ENCODE measurements at regions not wholly inside any gene's neighbourhood (a gene's known extent, or its start where the extent isn't known, plus 50 kb on each side); places are given as distances from the start of the nearest gene placed in this dataset.
A peak's percentile ranks its signal among the peaks of the same experiment; 100 is the strongest.

DNA sequence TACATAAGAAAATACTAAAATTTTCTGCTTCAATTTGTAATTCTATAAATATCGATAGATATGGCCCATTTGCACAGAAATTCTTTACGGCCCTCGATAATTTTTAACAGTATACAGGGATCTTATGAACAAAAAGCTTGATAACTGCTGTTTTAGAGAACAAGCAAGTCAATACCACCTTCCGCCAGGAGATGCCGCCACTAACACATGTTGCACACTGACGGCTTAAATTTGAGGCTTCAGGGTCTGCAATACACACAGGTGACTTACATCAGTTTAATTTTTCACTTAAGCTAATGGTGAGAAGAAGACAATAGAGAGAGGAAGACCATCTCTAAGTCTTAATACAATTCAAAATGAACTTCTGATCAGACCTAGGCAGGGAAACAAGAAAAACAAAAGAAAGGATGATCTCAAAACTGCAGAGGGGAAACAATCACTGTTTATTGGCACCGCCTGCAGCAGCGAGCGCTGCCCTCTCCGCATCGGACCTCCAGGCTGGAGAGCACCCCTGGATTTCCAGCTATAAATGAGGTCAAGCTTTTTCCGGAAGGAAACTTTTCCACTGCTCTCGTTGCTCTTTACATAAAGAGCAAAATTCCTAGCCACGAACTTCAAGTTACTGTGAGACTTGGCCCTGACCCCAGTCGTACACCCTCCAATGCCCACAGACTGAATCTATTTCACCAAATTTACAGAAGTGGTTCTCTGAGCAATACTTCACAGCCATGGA is 53.9 kb downstream of the OTOR start:
- H3K27ac ChIP-seq, result no peak overlapping the region
- no peak overlapping the region for H3K4me3 ChIP-seq
- no peaks in the 10 kb centered on the region for H3K9me3 ChIP-seq
- intact Hi-C loops (cut with DNase I), result loop anchor here (5.0 kb wide), 1 partner anchor 630 kb away; no protein-coding TSS in a partner anchor
- H3K4me1 ChIP-seq, result no peaks in the 10 kb centered on the region
- TF ChIP-seq, protein P1, sequence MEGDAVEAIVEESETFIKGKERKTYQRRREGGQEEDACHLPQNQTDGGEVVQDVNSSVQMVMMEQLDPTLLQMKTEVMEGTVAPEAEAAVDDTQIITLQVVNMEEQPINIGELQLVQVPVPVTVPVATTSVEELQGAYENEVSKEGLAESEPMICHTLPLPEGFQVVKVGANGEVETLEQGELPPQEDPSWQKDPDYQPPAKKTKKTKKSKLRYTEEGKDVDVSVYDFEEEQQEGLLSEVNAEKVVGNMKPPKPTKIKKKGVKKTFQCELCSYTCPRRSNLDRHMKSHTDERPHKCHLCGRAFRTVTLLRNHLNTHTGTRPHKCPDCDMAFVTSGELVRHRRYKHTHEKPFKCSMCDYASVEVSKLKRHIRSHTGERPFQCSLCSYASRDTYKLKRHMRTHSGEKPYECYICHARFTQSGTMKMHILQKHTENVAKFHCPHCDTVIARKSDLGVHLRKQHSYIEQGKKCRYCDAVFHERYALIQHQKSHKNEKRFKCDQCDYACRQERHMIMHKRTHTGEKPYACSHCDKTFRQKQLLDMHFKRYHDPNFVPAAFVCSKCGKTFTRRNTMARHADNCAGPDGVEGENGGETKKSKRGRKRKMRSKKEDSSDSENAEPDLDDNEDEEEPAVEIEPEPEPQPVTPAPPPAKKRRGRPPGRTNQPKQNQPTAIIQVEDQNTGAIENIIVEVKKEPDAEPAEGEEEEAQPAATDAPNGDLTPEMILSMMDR (IDR thresholded peaks at IDR 0.05), result peak; percentile 39 to 80 (median 70)
- TF ChIP-seq POLR2A (IDR thresholded peaks at IDR 0.05), result no peak
- H3K36me3 ChIP-seq, result no peaks in the 10 kb centered on the region
- peaks cover 0 to 53% (median 0%) of the 10 kb centered on the region in 4 donors for H3K27me3 ChIP-seq
- DNase-seq, result no peak
- WGBS, 2 donors, result 35% methylated on average over 15 of the region's 15 CpGs

DNA sequence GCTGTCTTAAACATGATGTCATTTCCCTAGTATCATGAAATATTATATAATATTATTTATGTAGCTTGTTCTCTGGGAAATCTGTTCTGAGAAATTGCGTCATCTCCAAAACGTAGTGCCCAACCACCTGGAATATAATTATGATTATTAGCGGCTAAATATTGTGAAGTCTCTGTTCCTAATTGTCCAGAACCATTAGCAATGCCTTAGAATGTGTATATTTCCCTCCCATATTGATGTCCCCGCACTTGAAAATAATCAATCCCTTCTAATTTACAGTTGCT is 54.4 kb downstream of the OTOR start:
- no peak overlapping the region for H3K27ac ChIP-seq
- H3K27me3 ChIP-seq, result peaks cover 0 to 53% (median 0%) of the 10 kb centered on the region in 4 donors
- WGBS, 2 donors, result 64 to 65% methylated on average over 4 of the region's 4 CpGs
- no peaks in the 10 kb centered on the region for H3K4me1 ChIP-seq
- H3K9me3 ChIP-seq, result no peaks in the 10 kb centered on the region
- no peaks in the 10 kb centered on the region for H3K36me3 ChIP-seq
- no peak for DNase-seq
- intact Hi-C loops (cut with DNase I), result loop anchor here (5.0 kb wide), 1 partner anchor 630 kb away; no protein-coding TSS in a partner anchor
- H3K4me3 ChIP-seq, result no peak overlapping the region
- TF ChIP-seq, protein P1 (IDR thresholded peaks at IDR 0.05), result no peak
- TF ChIP-seq POLR2A (IDR thresholded peaks at IDR 0.05), result no peak

GRCh38 chr20:16803965-16804792 is 56.0 kb downstream of the OTOR start:
- TF ChIP-seq, protein P1 (IDR thresholded peaks at IDR 0.05), result peak; percentile 38 to 75 (median 66)
- TF ChIP-seq POLR2A (IDR thresholded peaks at IDR 0.05), result no peak
- Histone ChIP-seq H3K36me3 (no peaks in the 10 kb centered on the region), H3K9me3 (no peaks in the 10 kb centered on the region), H3K4me1 (no peaks in the 10 kb centered on the region), H3K4me3 (no peak overlapping the region), H3K27me3 (peaks cover 0 to 38% (median 0%) of the 10 kb centered on the region in 4 donors), H3K27ac (no peak overlapping the region)
- no peak for DNase-seq
- intact Hi-C loops (cut with DNase I), result loop anchor here (5.0 kb wide), 1 partner anchor 628 kb away; no protein-coding TSS in a partner anchor
- 21 to 24% methylated on average over 14 of the region's 14 CpGs for WGBS, 2 donors

DNA sequence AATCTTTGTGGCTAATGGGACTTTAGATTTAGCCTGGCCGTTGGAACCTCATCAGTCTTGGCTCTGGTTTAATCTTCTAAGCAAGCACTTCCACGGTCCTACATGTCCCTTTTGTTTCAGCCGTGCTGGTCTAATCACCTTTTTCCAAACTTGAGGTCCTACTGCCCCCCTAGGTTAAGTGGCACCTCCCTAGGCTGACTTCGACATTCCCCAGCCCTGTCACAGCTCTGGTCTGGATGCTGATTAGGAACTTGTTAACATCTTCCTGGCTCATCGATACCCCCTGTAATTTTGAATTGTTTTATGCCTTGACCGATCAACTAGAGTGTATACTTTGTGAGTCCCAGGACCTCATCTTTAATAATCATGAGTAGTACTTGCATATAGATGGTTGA is 56.6 kb downstream of the OTOR start:
- WGBS, 2 donors, result 59 to 62% methylated on average over 6 of the region's 6 CpGs
- Histone ChIP-seq H3K4me3 (no peak overlapping the region), H3K36me3 (no peaks in the 10 kb centered on the region), H3K9me3 (no peaks in the 10 kb centered on the region), H3K27ac (no peak overlapping the region), H3K4me1 (no peaks in the 10 kb centered on the region), H3K27me3 (peaks cover 0 to 38% (median 0%) of the 10 kb centered on the region in 4 donors)
- no peak for TF ChIP-seq POLR2A (IDR thresholded peaks at IDR 0.05)
- TF ChIP-seq, protein P1 (IDR thresholded peaks at IDR 0.05), result no peak
- DNase-seq, result no peak
- intact Hi-C loops (cut with DNase I), result loop anchor here (5.0 kb wide), 1 partner anchor 628 kb away; no protein-coding TSS in a partner anchor

GRCh38 chr20:16806061-16806460 is 57.9 kb downstream of the OTOR start:
- H3K27me3 ChIP-seq, result peaks cover 0 to 33% (median 0%) of the 10 kb centered on the region in 4 donors
- no peaks in the 10 kb centered on the region for H3K4me1 ChIP-seq
- 49 to 57% methylated on average over 4 to 5 of the region's 6 CpGs for WGBS, 2 donors
- TF ChIP-seq POLR2A (IDR thresholded peaks at IDR 0.05), result no peak
- TF ChIP-seq, protein P1 (IDR thresholded peaks at IDR 0.05), result no peak
- no peaks in the 10 kb centered on the region for H3K9me3 ChIP-seq
- H3K36me3 ChIP-seq, result no peaks in the 10 kb centered on the region
- no peak overlapping the region for H3K27ac ChIP-seq
- DNase-seq, result no peak
- intact Hi-C loops (cut with DNase I), result no loop called here
- no peak overlapping the region for H3K4me3 ChIP-seq
